ENCODE measurements at regions not wholly inside any gene's neighbourhood (a gene's known extent, or its start where the extent isn't known, plus 50 kb on each side); places are given as distances from the start of the nearest gene placed in this dataset.

DNA sequence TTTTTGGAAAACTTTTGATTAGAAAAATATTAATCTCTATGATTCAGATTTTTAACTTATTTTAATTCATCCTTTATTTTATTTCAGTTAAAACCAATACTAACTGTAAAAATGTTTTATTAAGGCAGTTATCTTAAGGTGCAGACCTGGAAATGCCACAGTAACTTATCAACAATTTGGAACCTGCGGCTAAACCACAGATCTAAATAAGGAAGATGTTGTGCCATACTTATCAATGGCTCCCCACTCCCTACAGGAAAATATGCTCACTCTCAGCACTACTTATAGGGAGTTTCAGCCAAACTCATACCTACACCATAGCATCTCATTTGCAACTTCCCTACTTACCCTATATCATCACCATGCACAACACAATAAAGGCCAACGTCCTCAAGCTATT is 226.9 kb upstream of the KYNU start:
- H2AFZ ChIP-seq (ENCODE audit: low read length) = no peak overlapping the region
- H3K79me2 ChIP-seq (ENCODE audit: control insufficient read depth, insufficient read depth, low read length) = no peaks in the 10 kb centered on the region
- H3K36me3 ChIP-seq (ENCODE audit: control insufficient read depth, insufficient read depth, low read length) = no peaks in the 10 kb centered on the region
- H3K27ac ChIP-seq (ENCODE audit: insufficient read depth, low read length) = no peak overlapping the region
- no peaks in the 10 kb centered on the region for H3K9me3 ChIP-seq (ENCODE audit: control insufficient read depth, insufficient read depth, low read depth, low read length)
- no peaks in the 10 kb centered on the region for H4K20me1 ChIP-seq (ENCODE audit: control insufficient read depth, extremely low read depth, insufficient read depth, low read length)
- no peaks in the 10 kb centered on the region for H3K27me3 ChIP-seq (ENCODE audit: control insufficient read depth, insufficient read depth, low read length)
- H3K9ac ChIP-seq (ENCODE audit: insufficient read depth, low read length) = no peak overlapping the region
- DNase-seq (ENCODE audit: low read depth in 2 of 2) = no peak
- H3K4me3 ChIP-seq (replicated peaks in 1 of 4; ENCODE audit: control extremely low read depth in 1 of 4, insufficient read depth in 1 of 4, low read depth in 3 of 4, low read length in 4 of 4) = no peak overlapping the region
- H3K4me2 ChIP-seq (ENCODE audit: extremely low read depth, insufficient read depth, low read length) = no peak overlapping the region
- no peaks in the 10 kb centered on the region for H3K4me1 ChIP-seq (ENCODE audit: control insufficient read depth, extremely low read depth, insufficient read depth, low read length)
- TF ChIP-seq, protein P1, sequence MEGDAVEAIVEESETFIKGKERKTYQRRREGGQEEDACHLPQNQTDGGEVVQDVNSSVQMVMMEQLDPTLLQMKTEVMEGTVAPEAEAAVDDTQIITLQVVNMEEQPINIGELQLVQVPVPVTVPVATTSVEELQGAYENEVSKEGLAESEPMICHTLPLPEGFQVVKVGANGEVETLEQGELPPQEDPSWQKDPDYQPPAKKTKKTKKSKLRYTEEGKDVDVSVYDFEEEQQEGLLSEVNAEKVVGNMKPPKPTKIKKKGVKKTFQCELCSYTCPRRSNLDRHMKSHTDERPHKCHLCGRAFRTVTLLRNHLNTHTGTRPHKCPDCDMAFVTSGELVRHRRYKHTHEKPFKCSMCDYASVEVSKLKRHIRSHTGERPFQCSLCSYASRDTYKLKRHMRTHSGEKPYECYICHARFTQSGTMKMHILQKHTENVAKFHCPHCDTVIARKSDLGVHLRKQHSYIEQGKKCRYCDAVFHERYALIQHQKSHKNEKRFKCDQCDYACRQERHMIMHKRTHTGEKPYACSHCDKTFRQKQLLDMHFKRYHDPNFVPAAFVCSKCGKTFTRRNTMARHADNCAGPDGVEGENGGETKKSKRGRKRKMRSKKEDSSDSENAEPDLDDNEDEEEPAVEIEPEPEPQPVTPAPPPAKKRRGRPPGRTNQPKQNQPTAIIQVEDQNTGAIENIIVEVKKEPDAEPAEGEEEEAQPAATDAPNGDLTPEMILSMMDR (conservative IDR thresholded peaks at IDR 0.05 in 1 of 2, IDR thresholded peaks at IDR 0.05 in 1 of 2; ENCODE audit: low read depth in 1 of 2, low read length in 2 of 2) = no peak
- no peak for TF ChIP-seq EZH2 (IDR thresholded peaks at IDR 0.05; ENCODE audit: low read length, missing control alignments)

DNA sequence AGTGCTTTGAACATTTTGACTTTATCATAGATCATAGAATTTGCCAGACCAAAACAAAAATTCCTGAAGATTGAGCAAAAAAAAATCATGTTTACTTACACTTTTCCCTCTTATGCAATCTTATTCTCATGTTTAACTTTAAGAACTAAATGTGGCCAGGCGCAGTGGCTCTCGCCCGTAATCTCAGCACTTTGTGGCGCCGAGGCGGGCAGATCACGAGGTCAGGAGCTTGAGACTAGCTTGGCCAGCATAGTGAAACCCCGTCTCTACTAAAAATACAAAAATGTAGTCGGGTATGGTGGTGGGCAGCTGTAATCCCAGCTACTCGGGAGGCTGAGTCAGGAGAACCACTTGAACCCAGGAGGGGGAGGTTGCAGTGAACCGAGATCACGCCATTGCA is 227.9 kb upstream of the KYNU start:
- no peaks in the 10 kb centered on the region for H3K27me3 ChIP-seq (ENCODE audit: control insufficient read depth, insufficient read depth, low read length)
- no peaks in the 10 kb centered on the region for H3K36me3 ChIP-seq (ENCODE audit: control insufficient read depth, insufficient read depth, low read length)
- no peak overlapping the region for H3K27ac ChIP-seq (ENCODE audit: insufficient read depth, low read length)
- no peak overlapping the region for H3K4me2 ChIP-seq (ENCODE audit: extremely low read depth, insufficient read depth, low read length)
- DNase-seq (ENCODE audit: low read depth in 2 of 2) = no peak
- no peaks in the 10 kb centered on the region for H3K79me2 ChIP-seq (ENCODE audit: control insufficient read depth, insufficient read depth, low read length)
- no peaks in the 10 kb centered on the region for H3K4me1 ChIP-seq (ENCODE audit: control insufficient read depth, extremely low read depth, insufficient read depth, low read length)
- no peak overlapping the region for H2AFZ ChIP-seq (ENCODE audit: low read length)
- TF ChIP-seq, protein P1 (conservative IDR thresholded peaks at IDR 0.05 in 1 of 2, IDR thresholded peaks at IDR 0.05 in 1 of 2; ENCODE audit: low read depth in 1 of 2, low read length in 2 of 2) = no peak
- no peak for TF ChIP-seq EZH2 (IDR thresholded peaks at IDR 0.05; ENCODE audit: low read length, missing control alignments)
- H4K20me1 ChIP-seq (ENCODE audit: control insufficient read depth, extremely low read depth, insufficient read depth, low read length) = no peaks in the 10 kb centered on the region
- no peak overlapping the region for H3K4me3 ChIP-seq (replicated peaks in 1 of 4; ENCODE audit: control extremely low read depth in 1 of 4, insufficient read depth in 1 of 4, low read depth in 3 of 4, low read length in 4 of 4)
- H3K9ac ChIP-seq (ENCODE audit: insufficient read depth, low read length) = no peak overlapping the region
- H3K9me3 ChIP-seq (ENCODE audit: control insufficient read depth, insufficient read depth, low read depth, low read length) = no peaks in the 10 kb centered on the region

DNA sequence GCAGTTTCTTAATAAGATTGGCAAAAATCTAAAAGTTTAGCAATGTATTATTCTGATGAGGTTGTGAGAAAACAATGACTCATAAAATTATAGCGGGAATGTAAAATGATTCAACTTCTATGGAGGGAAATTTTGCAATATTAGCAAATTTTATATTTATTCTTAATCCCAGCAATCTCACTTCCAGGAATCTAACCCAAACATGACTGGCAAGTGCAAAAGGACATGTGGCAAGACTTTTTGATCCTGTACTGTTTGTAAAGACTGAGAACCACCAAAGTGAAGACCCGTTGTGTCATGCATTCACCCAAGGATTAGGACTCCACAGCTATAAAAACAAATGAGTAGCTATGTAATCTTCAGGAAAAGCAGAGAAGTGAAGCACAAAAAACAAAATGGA is 234.8 kb upstream of the KYNU start:
- H3K27ac ChIP-seq (ENCODE audit: insufficient read depth, low read length) = no peak overlapping the region
- no peaks in the 10 kb centered on the region for H3K4me1 ChIP-seq (ENCODE audit: control insufficient read depth, extremely low read depth, insufficient read depth, low read length)
- H3K27me3 ChIP-seq (ENCODE audit: control insufficient read depth, insufficient read depth, low read length) = no peaks in the 10 kb centered on the region
- no peaks in the 10 kb centered on the region for H3K9me3 ChIP-seq (ENCODE audit: control insufficient read depth, insufficient read depth, low read depth, low read length)
- no peak overlapping the region for H3K9ac ChIP-seq (ENCODE audit: insufficient read depth, low read length)
- H4K20me1 ChIP-seq (ENCODE audit: control insufficient read depth, extremely low read depth, insufficient read depth, low read length) = no peaks in the 10 kb centered on the region
- H3K79me2 ChIP-seq (ENCODE audit: control insufficient read depth, insufficient read depth, low read length) = no peaks in the 10 kb centered on the region
- H3K36me3 ChIP-seq (ENCODE audit: control insufficient read depth, insufficient read depth, low read length) = no peaks in the 10 kb centered on the region
- H3K4me3 ChIP-seq (replicated peaks in 1 of 4; ENCODE audit: control extremely low read depth in 1 of 4, insufficient read depth in 1 of 4, low read depth in 3 of 4, low read length in 4 of 4) = no peak overlapping the region
- TF ChIP-seq EZH2 (IDR thresholded peaks at IDR 0.05; ENCODE audit: low read length, missing control alignments) = no peak
- TF ChIP-seq, protein P1 (conservative IDR thresholded peaks at IDR 0.05 in 1 of 2, IDR thresholded peaks at IDR 0.05 in 1 of 2; ENCODE audit: low read depth in 1 of 2, low read length in 2 of 2) = no peak
- no peak overlapping the region for H3K4me2 ChIP-seq (ENCODE audit: extremely low read depth, insufficient read depth, low read length)
- peak in 1 of 2 donors; percentile 23 for DNase-seq (ENCODE audit: low read depth in 2 of 2)
- H2AFZ ChIP-seq (ENCODE audit: low read length) = no peak overlapping the region
